Glomerular endothelial cell (primary cell): ENCODE measurements at regions not wholly inside any gene's neighbourhood (a gene's known extent, or its start where the extent isn't known, plus 50 kb on each side); places are given as distances from the start of the nearest gene placed in this dataset.

Source experiments
- DNase-seq: peaks from one replicate; pipeline ENCODE4 v3.0.0-alpha.2; 2011; ENCODE audit warnings: low read depth, low spot score; ENCODE audit errors: extremely low read depth

GRCh38 chr1:103177108-103177775 lies 68.9 kb upstream of the COL11A1 start:
- DNase-seq = no peak

GRCh38 chr1:103171041-103171590 lies 62.8 kb upstream of the COL11A1 start:
- DNase-seq = no peak

DNA sequence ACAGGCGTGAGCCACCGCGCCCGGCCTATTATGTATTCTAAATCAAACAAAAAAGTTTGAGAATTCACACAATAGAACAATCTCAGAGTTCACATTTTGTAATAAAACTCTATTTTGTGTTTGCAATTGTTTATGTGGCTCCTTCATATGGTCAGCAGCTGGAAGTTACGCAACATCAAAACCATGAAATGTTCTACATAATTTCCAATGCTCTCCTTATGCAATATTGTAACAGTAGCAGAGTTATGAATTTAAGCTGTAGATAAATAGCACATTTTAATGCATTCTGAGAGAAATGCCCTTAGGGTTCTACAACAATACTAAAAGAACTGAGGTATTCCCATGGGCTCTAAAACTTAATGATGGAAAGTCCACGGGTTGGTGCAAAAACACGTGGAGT lies 62.3 kb upstream of the COL11A1 start:
- no peak for DNase-seq

DNA sequence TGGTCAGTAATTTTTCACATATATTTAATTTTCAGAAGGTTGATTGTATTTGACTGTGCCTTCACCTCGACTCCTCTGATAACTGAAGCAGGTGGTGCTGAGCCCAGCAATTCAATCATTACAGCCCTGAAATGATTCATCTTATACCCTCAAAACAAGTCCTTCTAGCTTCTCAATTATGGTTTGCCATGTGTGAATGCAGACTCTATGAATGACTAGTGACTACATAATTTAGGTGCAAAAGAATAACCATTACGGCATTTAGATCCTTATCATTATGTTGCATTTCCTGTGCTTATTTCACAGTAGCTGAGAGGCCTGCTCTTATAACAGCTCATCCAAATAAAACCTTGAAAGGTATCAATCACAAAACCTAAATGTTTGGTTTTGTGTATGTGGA lies 54.0 kb upstream of the COL11A1 start:
- no peak for DNase-seq

- DNase-seq = no peak
These were observed 52.0 kb upstream of the COL11A1 start for GRCh38 chr1:103160281-103160680.
